Activated T-helper 1 cell treated with anti-CD3 and anti-CD28 coated beads, Interleukin-12 subunit alpha, Interleukin-12 subunit beta, Interleukin-2, Interleukin-4 antibody, amounts not matched to agents 30 ng/mL and 10 ng/mL and 1 ng/mL, durations not matched to agents 14 hours and 24 hours and 36 hours (primary cell): ENCODE measurements at regions not wholly inside any gene's neighbourhood (a gene's known extent, or its start where the extent isn't known, plus 50 kb on each side); places are given as distances from the start of the nearest gene placed in this dataset.

Experiments used
- DNase-seq: peaks from one replicate; pipeline ENCODE4 v3.0.0; 2021; ENCODE audit warnings: low spot score
- H3K27ac Mint-ChIP-seq: one replicate; pipeline ENCODE4 v1.8.0; 2021; ENCODE audit warnings: mild to moderate bottlenecking, mixed read lengths
- H3K27me3 Mint-ChIP-seq: one replicate; pipeline ENCODE4 v1.8.0; 2022; ENCODE audit warnings: mild to moderate bottlenecking, moderate library complexity, mixed read lengths; ENCODE audit not compliant: insufficient read depth
- H3K36me3 Mint-ChIP-seq: one replicate; pipeline ENCODE4 v1.8.0; 2021; ENCODE audit warnings: low read depth, mixed read lengths
- H3K4me1 Mint-ChIP-seq: one replicate; pipeline ENCODE4 v1.8.0; 2021; ENCODE audit warnings: low read depth, mixed read lengths
- H3K4me3 Mint-ChIP-seq: one replicate; pipeline ENCODE4 v1.8.0; 2021; ENCODE audit warnings: mild to moderate bottlenecking, moderate library complexity, mixed read lengths
- H3K9me3 Mint-ChIP-seq: one replicate; pipeline ENCODE4 v1.8.0; 2021; ENCODE audit warnings: mixed read lengths
- intact Hi-C: fragments of 100-400 bp; cut with micrococcal nuclease; formaldehyde crosslinking; loops from one replicate; pipeline ENCODE4 v1.15.1; 2024

DNA sequence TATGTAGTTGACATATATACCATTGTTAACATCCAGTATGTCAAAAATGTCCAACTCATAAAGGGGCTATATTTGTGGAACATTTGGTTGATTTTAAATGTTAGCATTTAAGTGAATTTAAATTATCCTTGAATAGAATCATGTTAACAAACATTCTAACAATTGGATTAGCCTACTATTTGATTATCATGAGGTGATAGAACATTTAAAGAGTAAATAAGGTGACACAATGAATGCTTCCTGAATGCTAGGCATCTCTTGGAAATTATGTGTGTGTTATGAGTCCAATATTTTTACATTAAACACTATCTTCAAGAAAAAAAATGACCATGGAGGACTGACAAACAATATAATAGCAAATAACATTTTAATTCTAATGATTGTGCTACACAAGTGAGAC is 901.9 kb upstream of the AGA start:
- intact Hi-C loops: no loop called here
- Mint-ChIP-seq H3K4me1 (no peaks in the 10 kb centered on the region), H3K9me3 (no peaks in the 10 kb centered on the region), H3K27ac (no peak overlapping the region), H3K36me3 (no peaks in the 10 kb centered on the region), H3K27me3 (no peaks in the 10 kb centered on the region), H3K4me3 (no peak overlapping the region)
- no peak for DNase-seq

DNA sequence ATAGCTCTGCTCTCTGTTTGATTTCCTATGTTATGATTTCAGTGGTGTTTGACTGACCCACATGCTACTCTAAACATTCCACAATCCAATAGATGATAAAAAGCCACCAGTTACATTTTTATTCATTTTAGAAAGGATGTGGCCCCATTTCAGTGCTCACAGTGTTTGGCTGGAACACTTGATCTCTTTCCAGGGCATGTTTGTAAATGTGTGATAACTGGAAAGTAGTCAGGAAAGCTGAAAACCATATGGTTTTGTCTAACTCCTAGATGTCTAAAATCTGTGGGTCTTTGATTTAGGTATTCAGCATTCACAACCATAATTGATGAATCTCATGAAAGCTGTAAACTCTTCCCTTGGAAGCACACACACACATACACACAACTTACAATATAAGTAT is 904.9 kb upstream of the AGA start:
- DNase-seq: no peak
- Mint-ChIP-seq H3K4me1 (no peaks in the 10 kb centered on the region), H3K4me3 (no peak overlapping the region), H3K27ac (no peak overlapping the region), H3K36me3 (no peaks in the 10 kb centered on the region), H3K9me3 (peaks cover 3% of the 10 kb centered on the region), H3K27me3 (no peaks in the 10 kb centered on the region)
- intact Hi-C loops: no loop called here

- no peak for DNase-seq
- H3K27me3 Mint-ChIP-seq: no peaks in the 10 kb centered on the region
- peaks cover 3% of the 10 kb centered on the region for H3K9me3 Mint-ChIP-seq
- H3K36me3 Mint-ChIP-seq: no peaks in the 10 kb centered on the region
- no peak overlapping the region for H3K27ac Mint-ChIP-seq
- no peaks in the 10 kb centered on the region for H3K4me1 Mint-ChIP-seq
- intact Hi-C loops: no loop called here
- H3K4me3 Mint-ChIP-seq: no peak overlapping the region
Observed at GRCh38 chr4:178349601-178350000, 907.4 kb upstream of the AGA start.

GRCh38 chr4:178351185-178351584 is 908.9 kb upstream of the AGA start:
- H3K4me1 Mint-ChIP-seq: no peaks in the 10 kb centered on the region
- H3K36me3 Mint-ChIP-seq: no peaks in the 10 kb centered on the region
- no peak overlapping the region for H3K27ac Mint-ChIP-seq

GRCh38 chr4:178356725-178357124 is 914.5 kb upstream of the AGA start:
- no peak for DNase-seq
- H3K4me1 Mint-ChIP-seq: no peaks in the 10 kb centered on the region

More at GRCh38 chr4:178351185-178351584, 908.9 kb upstream of the AGA start:
- intact Hi-C loops: no loop called here
- Mint-ChIP-seq H3K27me3 (no peaks in the 10 kb centered on the region), H3K4me3 (no peak overlapping the region), H3K9me3 (peaks cover 7% of the 10 kb centered on the region)
- DNase-seq: no peak

GRCh38 chr4:178385481-178385880 is 943.2 kb upstream of the AGA start:
- Mint-ChIP-seq H3K4me1 (no peaks in the 10 kb centered on the region), H3K27ac (no peak overlapping the region), H3K4me3 (no peak overlapping the region), H3K27me3 (no peaks in the 10 kb centered on the region), H3K36me3 (no peaks in the 10 kb centered on the region), H3K9me3 (no peaks in the 10 kb centered on the region)
- intact Hi-C loops: no loop called here
- no peak for DNase-seq

More at GRCh38 chr4:178356725-178357124, 914.5 kb upstream of the AGA start:
- Mint-ChIP-seq H3K9me3 (peaks cover 10% of the 10 kb centered on the region), H3K4me3 (no peak overlapping the region), H3K27me3 (no peaks in the 10 kb centered on the region), H3K27ac (no peak overlapping the region), H3K36me3 (no peaks in the 10 kb centered on the region)
- intact Hi-C loops: no loop called here

DNA sequence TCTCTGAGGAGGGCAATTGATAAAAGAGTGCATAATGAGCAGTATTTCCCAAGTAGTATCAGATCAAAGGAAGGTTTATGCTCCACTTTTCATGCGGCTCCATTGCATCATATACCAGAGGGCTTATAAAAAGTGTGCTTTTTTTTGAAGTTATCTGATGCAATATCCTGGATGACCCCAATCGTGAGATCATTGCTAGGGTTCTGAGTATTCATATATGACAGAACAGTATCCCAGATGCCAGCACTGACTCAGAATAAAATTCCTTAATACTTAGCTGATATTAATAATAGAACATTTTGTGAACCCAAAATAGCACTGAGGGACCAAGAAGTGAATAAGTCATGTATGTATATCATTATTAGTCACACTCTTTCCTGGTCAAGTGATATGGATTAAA is 945.5 kb upstream of the AGA start:
- H3K4me3 Mint-ChIP-seq: no peak overlapping the region
- no peaks in the 10 kb centered on the region for H3K9me3 Mint-ChIP-seq
- DNase-seq: no peak
- H3K36me3 Mint-ChIP-seq: no peaks in the 10 kb centered on the region
- H3K4me1 Mint-ChIP-seq: no peaks in the 10 kb centered on the region
- intact Hi-C loops: no loop called here
- no peaks in the 10 kb centered on the region for H3K27me3 Mint-ChIP-seq
- no peak overlapping the region for H3K27ac Mint-ChIP-seq

GRCh38 chr4:178395798-178396197 is 953.6 kb upstream of the AGA start:
- no peak overlapping the region for H3K4me3 Mint-ChIP-seq
- H3K9me3 Mint-ChIP-seq: no peaks in the 10 kb centered on the region
- H3K4me1 Mint-ChIP-seq: no peaks in the 10 kb centered on the region
- no peak overlapping the region for H3K27ac Mint-ChIP-seq
- H3K27me3 Mint-ChIP-seq: no peaks in the 10 kb centered on the region
- intact Hi-C loops: no loop called here
- no peaks in the 10 kb centered on the region for H3K36me3 Mint-ChIP-seq
- no peak for DNase-seq

DNA sequence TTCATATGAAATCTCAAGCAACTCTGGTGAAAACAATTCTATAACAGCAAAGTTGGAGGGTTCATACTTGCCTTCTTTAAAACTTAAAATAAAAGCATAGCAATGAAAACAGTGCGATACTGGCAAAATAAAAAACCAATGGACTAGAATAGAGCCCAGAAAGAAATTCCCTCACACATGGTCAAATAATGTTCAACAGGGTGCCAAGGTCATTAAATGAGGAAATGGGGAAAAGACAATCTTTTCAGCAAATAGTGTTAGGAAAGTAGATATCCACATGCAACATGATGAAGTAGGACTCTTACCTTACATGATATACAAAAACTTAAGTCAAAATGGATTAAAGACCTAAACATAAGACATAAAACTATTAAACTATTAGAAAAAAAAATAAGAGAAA is 970.2 kb upstream of the AGA start:
- Mint-ChIP-seq H3K27me3 (no peaks in the 10 kb centered on the region), H3K4me1 (no peaks in the 10 kb centered on the region), H3K9me3 (no peaks in the 10 kb centered on the region), H3K36me3 (no peaks in the 10 kb centered on the region), H3K4me3 (no peak overlapping the region), H3K27ac (no peak overlapping the region)
- DNase-seq: no peak
- intact Hi-C loops: no loop called here

DNA sequence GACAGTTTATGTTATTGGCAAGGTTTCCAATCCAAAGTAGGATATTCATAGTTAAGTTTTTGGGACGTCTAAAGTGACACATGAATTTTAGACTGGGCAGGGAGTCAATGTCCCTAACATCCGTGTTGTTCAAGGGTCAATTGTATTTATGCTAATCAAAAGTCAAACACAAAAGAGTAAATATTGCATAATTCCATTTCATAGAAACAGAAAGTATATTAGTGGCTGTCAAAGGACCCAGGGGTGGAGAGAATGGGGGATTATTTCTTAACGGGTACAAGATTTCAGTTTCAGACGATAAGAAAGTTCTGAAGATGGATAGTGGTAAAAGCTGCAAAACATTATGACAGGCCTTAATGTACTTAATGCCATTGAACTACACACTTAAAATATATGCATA is 971.8 kb upstream of the AGA start:
- H3K36me3 Mint-ChIP-seq: no peaks in the 10 kb centered on the region
- intact Hi-C loops: no loop called here
- H3K4me1 Mint-ChIP-seq: no peaks in the 10 kb centered on the region

DNA sequence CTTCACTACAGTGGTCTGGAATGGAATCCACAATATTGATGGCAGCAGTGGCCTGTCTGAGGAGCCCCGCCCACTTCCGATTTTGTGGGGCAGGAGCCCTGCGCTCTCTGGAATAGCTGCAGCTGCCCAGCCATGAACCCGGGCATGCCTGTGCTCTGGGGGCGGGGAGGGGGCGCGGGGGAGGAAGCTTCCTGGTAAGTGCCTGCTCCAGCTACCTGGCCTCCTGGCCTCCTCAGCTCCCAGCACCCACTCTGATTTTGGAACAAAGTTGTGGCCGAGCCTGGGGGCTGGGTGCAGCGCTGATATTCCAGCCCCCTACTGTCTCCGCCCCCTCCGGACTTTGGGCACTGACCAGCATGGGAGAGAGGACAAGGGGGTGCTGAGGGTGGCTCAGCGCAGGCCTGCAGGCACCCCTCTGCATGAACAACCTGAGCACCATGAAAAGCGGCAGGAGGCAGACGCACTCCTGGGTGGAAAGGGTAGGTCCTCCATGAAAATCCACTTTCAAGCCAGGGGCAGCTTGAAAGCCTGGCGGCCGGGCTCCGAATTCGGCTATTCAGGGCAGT is 972.7 kb upstream of the AGA start:
- no peak for DNase-seq
- H3K9me3 Mint-ChIP-seq: no peaks in the 10 kb centered on the region
- no peaks in the 10 kb centered on the region for H3K27me3 Mint-ChIP-seq
- H3K36me3 Mint-ChIP-seq: no peaks in the 10 kb centered on the region
- no peak overlapping the region for H3K27ac Mint-ChIP-seq
- no peak overlapping the region for H3K4me3 Mint-ChIP-seq
- intact Hi-C loops: loop anchor here (5.0 kb wide), 1 partner anchor 1747 kb away; no protein-coding TSS in a partner anchor
- no peaks in the 10 kb centered on the region for H3K4me1 Mint-ChIP-seq

More for the DNA sequence above, 971.8 kb upstream of the AGA start:
- no peak overlapping the region for H3K4me3 Mint-ChIP-seq
- H3K9me3 Mint-ChIP-seq: no peaks in the 10 kb centered on the region
- no peak overlapping the region for H3K27ac Mint-ChIP-seq
- H3K27me3 Mint-ChIP-seq: no peaks in the 10 kb centered on the region
- DNase-seq: no peak

GRCh38 chr4:178415925-178416324 is 973.7 kb upstream of the AGA start:
- Mint-ChIP-seq H3K4me3 (no peak overlapping the region), H3K4me1 (no peaks in the 10 kb centered on the region), H3K27ac (no peak overlapping the region), H3K9me3 (no peaks in the 10 kb centered on the region), H3K27me3 (no peaks in the 10 kb centered on the region), H3K36me3 (no peaks in the 10 kb centered on the region)
- DNase-seq: no peak
- intact Hi-C loops: loop anchor here (5.0 kb wide), 1 partner anchor 1746 kb away; no protein-coding TSS in a partner anchor

DNA sequence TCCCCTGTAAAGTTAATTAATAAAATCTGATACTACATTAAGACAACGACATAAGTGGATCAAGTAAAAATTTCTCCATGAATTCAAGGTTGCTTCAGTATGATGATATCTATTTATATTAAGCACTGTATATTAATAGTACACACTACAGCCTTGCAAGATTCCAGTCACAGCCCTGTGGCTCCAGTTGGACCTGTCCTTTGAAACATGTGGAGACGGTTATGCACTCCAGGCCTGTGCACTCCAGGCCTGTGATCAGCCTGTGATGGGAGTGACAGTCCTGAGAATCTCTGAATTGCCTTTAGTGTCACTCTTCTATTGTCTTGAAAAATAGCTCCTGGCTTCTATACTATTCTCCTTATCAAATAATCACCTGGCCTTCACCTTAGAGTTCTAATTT is 981.1 kb upstream of the AGA start:
- intact Hi-C loops: no loop called here
- H3K27me3 Mint-ChIP-seq: no peaks in the 10 kb centered on the region
- H3K4me1 Mint-ChIP-seq: no peaks in the 10 kb centered on the region
- H3K4me3 Mint-ChIP-seq: no peak overlapping the region
- no peaks in the 10 kb centered on the region for H3K36me3 Mint-ChIP-seq
- DNase-seq: no peak
- peaks cover 8% of the 10 kb centered on the region for H3K9me3 Mint-ChIP-seq
- no peak overlapping the region for H3K27ac Mint-ChIP-seq

- H3K36me3 Mint-ChIP-seq: no peaks in the 10 kb centered on the region
- no peaks in the 10 kb centered on the region for H3K27me3 Mint-ChIP-seq
- H3K9me3 Mint-ChIP-seq: peaks cover 8% of the 10 kb centered on the region
- intact Hi-C loops: no loop called here
- DNase-seq: no peak
- H3K27ac Mint-ChIP-seq: no peak overlapping the region
- no peaks in the 10 kb centered on the region for H3K4me1 Mint-ChIP-seq
- H3K4me3 Mint-ChIP-seq: no peak overlapping the region
Observed at GRCh38 chr4:178426871-178427270, 984.6 kb upstream of the AGA start.
